Right cardiac atrium (tissue), 5 donors: ENCODE measurements at regions not wholly inside any gene's neighbourhood (a gene's known extent, or its start where the extent isn't known, plus 50 kb on each side); places are given as distances from the start of the nearest gene placed in this dataset.

Experiments
- ATAC-seq, 2 donors: fragments of 200-7000 bp; cut with Tn5 transposase; one replicate each; pipeline versions ENCODE4 v1.8.0 to v1.9.1; 2020; ENCODE audit warnings: moderate library complexity in 2 of 2, mild to moderate bottlenecking in 1 of 2
- DNase-seq, 3 donors: peaks; one replicate each; pipeline ENCODE4 v3.0.0-alpha.2; 2020
- H3K27ac ChIP-seq: one replicate; pipeline ENCODE4 v1.5.1; 2013; ENCODE audit warnings: mild to moderate bottlenecking, low read length, control low read depth, moderate library complexity
- H3K27me3 ChIP-seq: one replicate; pipeline ENCODE4 v1.6.1; 2013; ENCODE audit not compliant: control insufficient read depth, insufficient read depth
- H3K4me1 ChIP-seq: one replicate; pipeline ENCODE4 v1.6.1; 2013; ENCODE audit warnings: low read length; ENCODE audit not compliant: control insufficient read depth, insufficient read depth
- H3K4me3 ChIP-seq: one replicate; pipeline ENCODE4 v1.5.1; 2013; ENCODE audit warnings: low read length, control low read depth
- H3K9me3 ChIP-seq: one replicate; pipeline ENCODE4 v1.6.1; 2013; ENCODE audit warnings: low read length; ENCODE audit not compliant: control insufficient read depth
- WGBS: extraction: QIAGEN DNeasy Blood & Tissue Kit; methylation state at CpG from one replicate; pipeline ENCODE4 v1.1.7; 2013; 5-methylcytosine and 5-hydroxymethylcytosine counted together
- intact Hi-C, 4 donors: fragments of 100-400 bp; cut with DNase I; formaldehyde crosslinking; loops; one replicate each; pipeline versions ENCODE4 v1.11.0 to v1.14.0; 2022 to 2023
- donor health status: healthy with polysubstance abuse.
- donor health status: DM: no; HTN: yes; CAD: no.
- donor health status: DM: no; HTN: no; CAD: no.
- donor health status: DM: no; HTN: yes; CAD: no; lungs with severe emphysema.
- donor health status: DM: yes; HTN: yes; CAD: no.

- Histone ChIP-seq H3K4me3 (no peak overlapping the region), H3K9me3 (no peaks in the 10 kb centered on the region), H3K4me1 (no peaks in the 10 kb centered on the region), H3K27ac (no peak overlapping the region), H3K27me3 (no peaks in the 10 kb centered on the region)
- no peak for ATAC-seq
- intact Hi-C loops = no loop called here
- DNase-seq = no peak
- WGBS = 81% methylated on average over 3 of the region's 3 CpGs
Measured at GRCh38 chr4:149265645-149266044, 550.0 kb downstream of the IQCM start.

GRCh38 chr4:149264093-149264733 lies 551.4 kb downstream of the IQCM start:
- 55% methylated on average over 2 of the region's 2 CpGs for WGBS
- ATAC-seq (no peak), DNase-seq (no peak)
- no peaks in the 10 kb centered on the region for H3K9me3 ChIP-seq
- H3K27me3 ChIP-seq = no peaks in the 10 kb centered on the region
- no peak overlapping the region for H3K4me3 ChIP-seq
- no peaks in the 10 kb centered on the region for H3K4me1 ChIP-seq
- no peak overlapping the region for H3K27ac ChIP-seq
- intact Hi-C loops = no loop called here

GRCh38 chr4:149248191-149248764 lies 567.4 kb downstream of the IQCM start:
- intact Hi-C loops = no loop called here
- ATAC-seq (no peak), DNase-seq (no peak)
- no peak overlapping the region for H3K27ac ChIP-seq
- no peaks in the 10 kb centered on the region for H3K4me1 ChIP-seq
- H3K9me3 ChIP-seq = no peaks in the 10 kb centered on the region
- H3K4me3 ChIP-seq = no peak overlapping the region
- 74% methylated on average over 1 of the region's 1 CpG for WGBS
- H3K27me3 ChIP-seq = no peaks in the 10 kb centered on the region

- no peaks in the 10 kb centered on the region for H3K27me3 ChIP-seq
- ATAC-seq = no peak
- H3K4me3 ChIP-seq = no peak overlapping the region
- no peaks in the 10 kb centered on the region for H3K4me1 ChIP-seq
- no peak for DNase-seq
- intact Hi-C loops = no loop called here
- WGBS = 51% methylated on average over 2 of the region's 2 CpGs
- no peak overlapping the region for H3K27ac ChIP-seq
- H3K9me3 ChIP-seq = no peaks in the 10 kb centered on the region
Measured at GRCh38 chr4:149247164-149247563, 568.5 kb downstream of the IQCM start.

GRCh38 chr4:149245333-149245732 lies 570.3 kb downstream of the IQCM start:
- H3K27me3 ChIP-seq = no peaks in the 10 kb centered on the region
- no peak for DNase-seq
- ATAC-seq = no peak
- H3K4me3 ChIP-seq = no peak overlapping the region
- no peak overlapping the region for H3K27ac ChIP-seq
- no peaks in the 10 kb centered on the region for H3K9me3 ChIP-seq
- 90% methylated on average over 1 of the region's 1 CpG for WGBS
- intact Hi-C loops = no loop called here
- H3K4me1 ChIP-seq = no peaks in the 10 kb centered on the region

DNA sequence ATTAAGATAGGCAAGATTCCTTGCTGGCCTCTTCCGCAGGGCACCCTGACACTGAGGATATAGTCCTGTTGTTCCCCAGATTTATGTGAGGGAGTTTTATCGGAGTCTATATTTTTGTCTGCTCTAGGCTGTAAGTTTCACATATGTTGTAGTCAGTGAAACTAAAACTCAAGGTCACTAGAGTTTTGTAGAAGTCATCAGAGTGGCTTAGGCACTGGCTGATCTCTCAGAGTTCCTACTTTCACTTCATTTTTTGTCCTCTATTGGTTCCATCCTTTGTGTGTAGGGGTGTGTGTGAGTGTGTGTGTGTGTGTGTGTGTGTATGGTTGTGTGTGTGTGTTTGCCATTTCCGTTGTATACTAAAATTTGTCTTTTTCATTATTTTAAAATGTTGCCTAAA lies 577.5 kb downstream of the IQCM start:
- H3K27me3 ChIP-seq = no peaks in the 10 kb centered on the region
- no peak overlapping the region for H3K4me3 ChIP-seq
- intact Hi-C loops = no loop called here
- H3K27ac ChIP-seq = no peak overlapping the region
- ATAC-seq (no peak), DNase-seq (no peak)
- H3K4me1 ChIP-seq = no peaks in the 10 kb centered on the region
- 89% methylated on average over 3 of the region's 3 CpGs for WGBS
- H3K9me3 ChIP-seq = no peaks in the 10 kb centered on the region

DNA sequence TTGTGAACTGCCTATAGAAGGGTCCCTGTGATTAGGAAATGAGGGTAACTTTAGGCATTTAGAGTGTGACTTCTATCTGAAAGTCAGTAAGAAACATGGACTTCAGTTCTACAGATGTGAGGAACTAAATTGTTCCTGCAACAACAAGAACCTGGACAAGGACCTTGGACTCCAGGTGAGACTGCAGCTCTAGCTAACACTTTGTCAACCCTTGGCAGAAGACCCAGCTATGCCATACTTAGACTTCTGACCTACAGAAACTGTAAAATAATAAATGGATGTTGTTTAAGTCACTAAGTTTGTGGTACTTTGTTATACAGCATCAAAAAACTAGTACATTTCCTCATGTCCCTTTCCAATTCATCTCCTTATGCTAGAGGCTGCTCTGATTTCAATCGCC lies 580.8 kb downstream of the IQCM start:
- H3K9me3 ChIP-seq = no peaks in the 10 kb centered on the region
- H3K4me1 ChIP-seq = no peaks in the 10 kb centered on the region
- DNase-seq = no peak
- ATAC-seq = no peak
- H3K4me3 ChIP-seq = no peak overlapping the region
- intact Hi-C loops = no loop called here
- WGBS = 94% methylated on average over 1 of the region's 1 CpG
- H3K27ac ChIP-seq = no peak overlapping the region
- no peaks in the 10 kb centered on the region for H3K27me3 ChIP-seq

GRCh38 chr4:149223659-149224058 lies 592.0 kb downstream of the IQCM start:
- H3K27ac ChIP-seq = no peak overlapping the region
- ATAC-seq = no peak
- H3K4me3 ChIP-seq = no peak overlapping the region
- no peak for DNase-seq
- intact Hi-C loops = no loop called here
- no peaks in the 10 kb centered on the region for H3K9me3 ChIP-seq
- no peaks in the 10 kb centered on the region for H3K27me3 ChIP-seq
- no peaks in the 10 kb centered on the region for H3K4me1 ChIP-seq

DNA sequence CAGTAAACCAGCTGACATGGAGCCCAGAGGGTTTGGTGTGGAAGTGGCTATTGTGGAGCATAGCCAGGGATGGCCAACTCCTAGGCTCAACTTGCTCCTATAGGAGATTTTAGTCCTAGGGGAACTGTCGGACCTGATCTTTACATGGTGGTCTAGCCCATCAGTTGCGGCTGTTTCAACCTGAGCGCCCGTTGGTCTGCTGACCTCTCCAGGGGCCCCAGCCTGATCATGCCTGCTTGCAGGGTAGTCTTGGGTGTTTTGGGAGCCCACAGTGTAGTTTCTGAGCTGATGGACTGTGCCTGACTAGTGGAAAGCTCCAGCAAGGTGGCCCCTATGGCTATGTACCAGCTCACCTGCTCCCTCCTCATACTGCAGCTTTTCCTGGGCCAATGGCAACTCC lies 597.0 kb downstream of the IQCM start:
- no peaks in the 10 kb centered on the region for H3K4me1 ChIP-seq
- H3K9me3 ChIP-seq = no peaks in the 10 kb centered on the region
- WGBS = 96% methylated on average over 4 of the region's 4 CpGs
- H3K4me3 ChIP-seq = no peak overlapping the region
- H3K27ac ChIP-seq = no peak overlapping the region
- intact Hi-C loops = no loop called here
- no peak for ATAC-seq
- DNase-seq = no peak
- no peaks in the 10 kb centered on the region for H3K27me3 ChIP-seq

DNA sequence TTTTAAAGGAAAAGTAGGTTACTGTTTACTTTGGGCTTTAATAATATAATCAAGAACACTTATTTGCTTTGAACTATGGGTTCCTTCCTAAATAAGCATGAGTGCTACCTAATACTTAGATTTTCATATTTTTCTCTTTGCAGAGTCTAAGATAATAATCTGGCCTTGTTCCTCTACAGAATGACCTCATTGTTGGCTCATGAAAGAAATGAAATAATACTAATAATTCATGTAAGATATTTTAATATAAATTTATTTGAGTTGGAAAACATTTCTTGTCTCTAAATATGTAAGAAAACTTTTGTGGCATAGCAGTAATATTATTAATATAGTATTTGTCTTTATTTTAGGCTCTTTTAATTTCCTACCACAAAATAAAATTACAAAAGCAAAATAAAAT lies 601.3 kb downstream of the IQCM start:
- no peak for DNase-seq
- Histone ChIP-seq H3K27me3 (no peaks in the 10 kb centered on the region), H3K4me1 (no peaks in the 10 kb centered on the region), H3K27ac (no peak overlapping the region), H3K9me3 (no peaks in the 10 kb centered on the region), H3K4me3 (no peak overlapping the region)
- intact Hi-C loops = no loop called here
- ATAC-seq = no peak

- no peaks in the 10 kb centered on the region for H3K27me3 ChIP-seq
- no peak for ATAC-seq
- H3K4me1 ChIP-seq = no peaks in the 10 kb centered on the region
- no peak for DNase-seq
- H3K27ac ChIP-seq = no peak overlapping the region
- no peaks in the 10 kb centered on the region for H3K9me3 ChIP-seq
- intact Hi-C loops = no loop called here
- 87% methylated on average over 1 of the region's 1 CpG for WGBS
- no peak overlapping the region for H3K4me3 ChIP-seq
Measured at GRCh38 chr4:149211876-149212275, 603.8 kb downstream of the IQCM start.
